Activated CD8-positive, alpha-beta T cell treated with anti-CD3 and anti-CD28 coated beads for 36 hours (primary cell): ENCODE measurements at regions not wholly inside any gene's neighbourhood (a gene's known extent, or its start where the extent isn't known, plus 50 kb on each side); places are given as distances from the start of the nearest gene placed in this dataset.

Source experiments
- ATAC-seq: fragments of 200-7000 bp; cut with Tn5 transposase; one replicate; pipeline ENCODE4 v1.10.0; 2021; ENCODE audit warnings: mild to moderate bottlenecking, moderate library complexity
- CTCF ChIA-PET: fragments of 350-600 bp; sonication (Branson Sonifier 250); formaldehyde crosslinking; loops from one replicate; lab custom pipeline; 2021; ENCODE audit warnings: antibody characterized with exemption; lab: Charles Lee
- POLR2A ChIA-PET: fragments of 350-600 bp; sonication (Branson Sonifier 250); formaldehyde crosslinking; loops from one replicate; lab custom pipeline; 2021; ENCODE audit warnings: antibody characterized with exemption; lab: Charles Lee
- DNase-seq: peaks from one replicate; pipeline ENCODE4 v3.0.0-alpha.2; 2020
- H3K27ac Mint-ChIP-seq: one replicate; pipeline ENCODE4 v1.8.0; 2021; ENCODE audit warnings: mild to moderate bottlenecking, mixed read lengths
- H3K27me3 Mint-ChIP-seq: one replicate; pipeline ENCODE4 v1.8.0; 2021; ENCODE audit warnings: mixed read lengths
- H3K36me3 Mint-ChIP-seq: one replicate; pipeline ENCODE4 v1.8.0; 2021; ENCODE audit warnings: low read depth, mixed read lengths
- H3K4me1 Mint-ChIP-seq: one replicate; pipeline ENCODE4 v1.8.0; 2021; ENCODE audit warnings: low read depth, mixed read lengths
- H3K4me3 Mint-ChIP-seq: one replicate; pipeline ENCODE4 v1.8.0; 2021; ENCODE audit warnings: mild to moderate bottlenecking, moderate library complexity, mixed read lengths
- H3K9me3 Mint-ChIP-seq: one replicate; pipeline ENCODE4 v1.8.0; 2021; ENCODE audit warnings: mixed read lengths
- intact Hi-C: fragments of 100-400 bp; cut with micrococcal nuclease; formaldehyde crosslinking; loops from one replicate; pipeline ENCODE4 v1.10.0; 2022
- TF ChIP-seq, protein P1 (sequence below): fragments of 200-600 bp; IDR thresholded peaks from one replicate; pipeline ENCODE4 v1.8.0; 2022; ENCODE audit warnings: antibody characterized with exemption, mild to moderate bottlenecking

DNA sequence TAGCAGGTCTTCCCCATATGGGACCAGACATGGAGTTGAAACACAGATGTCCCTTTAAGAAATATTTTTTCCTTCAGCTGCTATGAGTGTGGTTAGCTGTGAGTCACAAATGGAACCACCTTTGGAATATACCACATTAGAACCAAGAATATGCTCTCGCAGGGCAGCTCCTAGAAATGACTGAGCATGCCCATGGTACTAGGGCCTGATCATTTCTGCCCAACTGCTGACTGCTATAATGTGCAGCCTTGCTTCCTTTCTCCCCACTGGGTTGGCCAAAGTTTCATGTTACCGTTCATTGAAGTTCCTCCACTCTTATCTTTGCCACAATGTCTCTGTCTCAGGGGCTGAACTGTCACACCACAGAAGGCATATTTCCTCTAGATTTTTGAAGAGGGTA is 1074.6 kb downstream of the FLRT2 start:
- intact Hi-C loops: no loop called here
- ChIA-PET POLR2A (no interaction called here), CTCF (interaction anchor here (0.6 kb wide), 1 partner anchor 251 kb away, joined by 3 read pairs; no protein-coding TSS in a partner anchor)
- Mint-ChIP-seq H3K9me3 (peaks cover 4% of the 10 kb centered on the region), H3K27ac (no peak overlapping the region), H3K4me3 (no peak overlapping the region), H3K27me3 (no peaks in the 10 kb centered on the region), H3K4me1 (no peaks in the 10 kb centered on the region), H3K36me3 (no peaks in the 10 kb centered on the region)
- TF ChIP-seq, protein P1, sequence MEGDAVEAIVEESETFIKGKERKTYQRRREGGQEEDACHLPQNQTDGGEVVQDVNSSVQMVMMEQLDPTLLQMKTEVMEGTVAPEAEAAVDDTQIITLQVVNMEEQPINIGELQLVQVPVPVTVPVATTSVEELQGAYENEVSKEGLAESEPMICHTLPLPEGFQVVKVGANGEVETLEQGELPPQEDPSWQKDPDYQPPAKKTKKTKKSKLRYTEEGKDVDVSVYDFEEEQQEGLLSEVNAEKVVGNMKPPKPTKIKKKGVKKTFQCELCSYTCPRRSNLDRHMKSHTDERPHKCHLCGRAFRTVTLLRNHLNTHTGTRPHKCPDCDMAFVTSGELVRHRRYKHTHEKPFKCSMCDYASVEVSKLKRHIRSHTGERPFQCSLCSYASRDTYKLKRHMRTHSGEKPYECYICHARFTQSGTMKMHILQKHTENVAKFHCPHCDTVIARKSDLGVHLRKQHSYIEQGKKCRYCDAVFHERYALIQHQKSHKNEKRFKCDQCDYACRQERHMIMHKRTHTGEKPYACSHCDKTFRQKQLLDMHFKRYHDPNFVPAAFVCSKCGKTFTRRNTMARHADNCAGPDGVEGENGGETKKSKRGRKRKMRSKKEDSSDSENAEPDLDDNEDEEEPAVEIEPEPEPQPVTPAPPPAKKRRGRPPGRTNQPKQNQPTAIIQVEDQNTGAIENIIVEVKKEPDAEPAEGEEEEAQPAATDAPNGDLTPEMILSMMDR: no peak
- DNase-seq: no peak
- no peak for ATAC-seq

DNA sequence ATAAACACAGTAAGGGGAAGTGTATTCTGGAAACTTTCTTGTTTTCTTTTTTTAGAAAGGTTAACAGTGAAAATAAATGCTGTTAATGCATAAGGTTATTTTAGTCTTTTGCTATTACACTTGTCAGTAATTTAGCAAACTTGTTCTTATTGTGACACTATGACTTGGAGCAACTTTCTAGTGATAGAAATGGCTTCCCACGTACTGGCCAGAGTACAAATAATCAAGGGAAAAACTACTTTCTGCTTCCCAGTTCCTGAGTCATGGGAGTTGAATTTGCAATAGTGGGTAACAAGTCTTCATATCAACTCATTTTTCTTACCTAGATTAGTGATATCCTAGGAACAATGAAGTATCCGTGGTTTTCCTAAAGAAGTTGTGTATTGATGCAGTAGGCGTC is 1072.3 kb downstream of the FLRT2 start:
- H3K9me3 Mint-ChIP-seq: peaks cover 4% of the 10 kb centered on the region
- H3K4me3 Mint-ChIP-seq: no peak overlapping the region
- no peaks in the 10 kb centered on the region for H3K27me3 Mint-ChIP-seq
- no peak for ATAC-seq
- TF ChIP-seq, protein P1: no peak
- H3K36me3 Mint-ChIP-seq: no peaks in the 10 kb centered on the region
- no peak overlapping the region for H3K27ac Mint-ChIP-seq
- DNase-seq: no peak
- ChIA-PET POLR2A (interaction anchor here (0.9 kb wide), 1 partner anchor 34 kb away, joined by 3 read pairs; no protein-coding TSS in a partner anchor), CTCF (no interaction called here)
- intact Hi-C loops: no loop called here
- no peaks in the 10 kb centered on the region for H3K4me1 Mint-ChIP-seq

DNA sequence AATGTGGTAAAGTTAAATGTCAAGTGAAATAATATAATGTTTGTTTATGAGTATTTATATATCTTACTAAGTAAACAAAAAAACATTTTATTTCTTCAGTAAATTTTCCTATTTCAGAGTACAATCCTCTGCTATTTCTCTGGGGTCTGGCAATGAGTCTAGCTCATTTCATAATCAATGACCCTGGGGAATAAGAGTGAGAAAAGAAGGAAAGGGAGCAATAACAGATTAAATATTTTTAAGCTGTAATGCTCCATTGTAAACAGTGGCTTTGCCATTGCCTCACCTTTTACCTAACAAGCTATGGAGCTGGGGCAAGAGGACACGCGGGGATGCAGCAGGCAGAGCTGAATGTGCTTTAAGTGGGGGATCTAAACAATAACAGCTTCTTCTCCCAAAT is 1071.9 kb downstream of the FLRT2 start:
- Mint-ChIP-seq H3K4me1 (no peaks in the 10 kb centered on the region), H3K27me3 (no peaks in the 10 kb centered on the region), H3K9me3 (peaks cover 4% of the 10 kb centered on the region), H3K4me3 (no peak overlapping the region), H3K36me3 (no peaks in the 10 kb centered on the region), H3K27ac (no peak overlapping the region)
- TF ChIP-seq, protein P1: no peak
- intact Hi-C loops: no loop called here
- DNase-seq (no peak), ATAC-seq (no peak)
- ChIA-PET POLR2A (interaction anchor here (0.9 kb wide), 1 partner anchor 35 kb away, joined by 3 read pairs; no protein-coding TSS in a partner anchor), CTCF (no interaction called here)

DNA sequence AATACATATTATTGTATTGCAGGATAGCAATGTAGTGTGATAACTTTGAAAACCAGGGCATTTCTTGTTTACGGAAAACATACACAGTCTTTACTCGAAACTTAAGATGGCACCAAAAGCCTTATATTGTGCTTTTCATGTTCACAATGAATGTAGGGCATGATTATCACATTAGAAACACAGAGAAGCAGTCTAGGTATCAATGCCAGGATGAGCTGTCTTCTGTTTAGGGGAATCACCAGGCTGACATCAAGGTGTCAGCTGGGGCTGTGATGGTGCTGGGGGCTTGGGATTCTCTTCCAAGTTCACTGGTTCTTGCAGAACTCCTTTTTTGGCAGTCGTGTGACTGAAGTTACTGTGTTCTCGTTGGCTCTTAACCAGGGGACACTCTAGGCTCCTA is 1067.3 kb downstream of the FLRT2 start:
- ATAC-seq: no peak

DNA sequence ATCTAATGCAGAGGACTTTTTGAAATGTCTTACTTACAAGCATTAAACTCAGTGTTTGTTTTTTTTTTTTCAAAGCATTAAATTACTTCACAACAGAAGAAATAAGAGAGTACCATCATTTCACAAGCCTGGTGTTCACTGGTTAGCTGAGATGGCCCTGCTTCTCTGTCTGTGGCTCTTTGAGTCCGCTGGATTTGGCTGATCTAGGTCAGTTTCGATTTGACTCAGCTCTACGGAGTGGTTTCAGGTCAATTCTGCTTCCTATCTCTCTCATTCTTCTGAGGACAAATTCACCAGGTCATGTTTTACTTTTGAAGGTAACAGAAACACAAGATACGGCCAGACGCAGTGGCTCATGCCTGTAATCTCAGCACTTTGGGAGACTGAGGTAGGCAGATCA is 1066.1 kb downstream of the FLRT2 start:
- ChIA-PET POLR2A (no interaction called here), CTCF (no interaction called here)
- Mint-ChIP-seq H3K4me1 (no peaks in the 10 kb centered on the region), H3K9me3 (peaks cover 3% of the 10 kb centered on the region), H3K27ac (no peak overlapping the region), H3K27me3 (no peaks in the 10 kb centered on the region), H3K36me3 (no peaks in the 10 kb centered on the region), H3K4me3 (no peak overlapping the region)
- TF ChIP-seq, protein P1: no peak
- no peak for DNase-seq
- intact Hi-C loops: no loop called here
- ATAC-seq: no peak

More for the DNA sequence above, 1067.3 kb downstream of the FLRT2 start:
- ChIA-PET CTCF (no interaction called here), POLR2A (no interaction called here)
- Mint-ChIP-seq H3K36me3 (no peaks in the 10 kb centered on the region), H3K9me3 (peaks cover 5% of the 10 kb centered on the region), H3K27me3 (no peaks in the 10 kb centered on the region), H3K4me3 (no peak overlapping the region), H3K4me1 (no peaks in the 10 kb centered on the region), H3K27ac (no peak overlapping the region)
- intact Hi-C loops: no loop called here
- no peak for DNase-seq
- TF ChIP-seq, protein P1: no peak
